ENCODE measurements at regions not wholly inside any gene's neighbourhood (a gene's known extent, or its start where the extent isn't known, plus 50 kb on each side); places are given as distances from the start of the nearest gene placed in this dataset.

DNA sequence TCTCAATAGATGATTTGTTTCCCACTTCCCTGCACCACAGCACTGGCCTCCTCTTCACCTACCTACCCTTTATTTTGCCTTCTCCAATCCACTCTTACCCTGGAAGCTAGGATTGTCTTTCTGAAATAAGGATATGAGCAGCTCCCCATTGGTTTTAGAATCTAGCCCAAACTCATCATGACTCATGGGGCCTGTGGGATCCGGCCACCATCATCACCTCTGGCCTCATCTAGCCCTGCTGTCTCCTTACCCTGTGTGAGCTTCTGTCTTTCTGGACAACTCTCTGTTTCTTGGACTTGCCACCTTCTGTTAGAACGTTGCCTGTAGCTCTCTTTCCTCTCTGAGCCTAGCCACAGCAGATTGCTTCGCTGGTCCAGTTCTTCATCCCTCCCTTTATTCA, 277.1 kb downstream of the PAX1 start:
- TF ChIP-seq, protein P1, sequence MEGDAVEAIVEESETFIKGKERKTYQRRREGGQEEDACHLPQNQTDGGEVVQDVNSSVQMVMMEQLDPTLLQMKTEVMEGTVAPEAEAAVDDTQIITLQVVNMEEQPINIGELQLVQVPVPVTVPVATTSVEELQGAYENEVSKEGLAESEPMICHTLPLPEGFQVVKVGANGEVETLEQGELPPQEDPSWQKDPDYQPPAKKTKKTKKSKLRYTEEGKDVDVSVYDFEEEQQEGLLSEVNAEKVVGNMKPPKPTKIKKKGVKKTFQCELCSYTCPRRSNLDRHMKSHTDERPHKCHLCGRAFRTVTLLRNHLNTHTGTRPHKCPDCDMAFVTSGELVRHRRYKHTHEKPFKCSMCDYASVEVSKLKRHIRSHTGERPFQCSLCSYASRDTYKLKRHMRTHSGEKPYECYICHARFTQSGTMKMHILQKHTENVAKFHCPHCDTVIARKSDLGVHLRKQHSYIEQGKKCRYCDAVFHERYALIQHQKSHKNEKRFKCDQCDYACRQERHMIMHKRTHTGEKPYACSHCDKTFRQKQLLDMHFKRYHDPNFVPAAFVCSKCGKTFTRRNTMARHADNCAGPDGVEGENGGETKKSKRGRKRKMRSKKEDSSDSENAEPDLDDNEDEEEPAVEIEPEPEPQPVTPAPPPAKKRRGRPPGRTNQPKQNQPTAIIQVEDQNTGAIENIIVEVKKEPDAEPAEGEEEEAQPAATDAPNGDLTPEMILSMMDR (IDR thresholded peaks at IDR 0.05): no peak
- no peak for TF ChIP-seq POLR2A (IDR thresholded peaks at IDR 0.05)
